ENCODE measurements at regions not wholly inside any gene's neighbourhood (a gene's known extent, or its start where the extent isn't known, plus 50 kb on each side); places are given as distances from the start of the nearest gene placed in this dataset.

DNA sequence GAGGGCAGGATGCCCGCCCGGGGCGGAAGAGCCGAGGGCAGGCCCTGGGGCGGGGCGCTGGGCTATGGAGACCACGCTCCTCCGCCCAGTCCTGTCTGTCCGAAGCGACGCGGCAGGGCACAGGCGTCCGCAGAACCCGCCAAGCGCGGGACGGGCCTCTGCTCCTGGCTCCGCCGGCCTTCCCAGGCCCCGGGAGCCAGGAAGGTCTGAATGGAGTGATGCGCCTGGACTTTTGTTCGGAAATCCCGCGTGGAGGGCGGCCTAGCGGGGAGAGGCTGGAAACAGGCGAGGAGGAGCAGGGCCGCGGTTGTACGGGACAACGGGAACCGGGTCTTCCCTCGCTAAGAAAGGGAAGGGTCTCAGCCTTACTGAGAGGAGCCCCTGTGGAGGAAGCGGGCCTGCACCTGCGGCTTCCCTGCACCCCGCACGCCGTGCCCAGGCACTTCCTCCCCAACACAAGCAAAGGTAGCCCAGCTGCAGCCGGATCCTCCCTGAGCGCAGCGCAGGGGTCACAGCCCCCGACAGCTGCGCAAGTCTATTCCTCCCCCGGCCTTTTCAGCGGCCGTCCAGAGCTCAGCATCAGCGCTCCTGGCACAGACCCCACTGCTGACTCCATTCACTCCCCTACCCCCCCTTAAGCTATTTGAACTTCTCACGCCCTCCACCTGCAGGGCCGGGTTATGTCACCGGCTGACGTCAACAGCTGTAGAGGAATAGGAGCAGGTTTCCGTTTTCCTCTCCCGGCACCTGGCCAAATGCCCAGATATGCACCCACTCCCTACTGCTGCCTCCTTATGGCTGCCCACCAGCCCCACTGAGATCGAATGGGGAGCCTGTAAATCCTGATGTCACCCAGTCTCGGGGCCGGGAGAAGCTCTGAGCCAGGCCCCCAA lies 143.2 kb upstream of the RET start:
- DNase-seq = peak; percentile 67

DNA sequence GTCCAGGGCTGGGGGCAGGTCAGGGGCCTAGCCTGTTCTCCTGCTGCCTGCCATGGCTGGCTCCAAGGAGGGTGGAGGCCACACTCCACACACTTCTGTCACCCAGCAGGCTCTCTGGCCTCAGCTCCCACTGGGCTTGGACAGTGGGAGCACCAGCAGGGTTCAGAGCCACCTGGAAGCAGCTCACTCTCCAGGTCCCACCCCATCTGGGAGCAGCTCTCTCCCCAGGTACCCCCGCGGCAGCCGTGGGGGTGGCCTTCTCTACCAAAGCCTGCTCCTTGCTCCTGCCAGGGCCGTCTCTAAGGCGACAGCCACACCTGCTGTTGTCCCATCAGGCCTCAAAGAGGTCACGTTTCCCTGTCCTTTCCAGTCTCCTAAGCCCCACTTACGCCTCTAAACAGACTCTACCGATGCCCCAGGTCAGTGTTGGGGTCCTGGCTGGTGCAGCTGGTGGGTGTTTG lies 142.5 kb upstream of the RET start:
- DNase-seq = no peak

DNA sequence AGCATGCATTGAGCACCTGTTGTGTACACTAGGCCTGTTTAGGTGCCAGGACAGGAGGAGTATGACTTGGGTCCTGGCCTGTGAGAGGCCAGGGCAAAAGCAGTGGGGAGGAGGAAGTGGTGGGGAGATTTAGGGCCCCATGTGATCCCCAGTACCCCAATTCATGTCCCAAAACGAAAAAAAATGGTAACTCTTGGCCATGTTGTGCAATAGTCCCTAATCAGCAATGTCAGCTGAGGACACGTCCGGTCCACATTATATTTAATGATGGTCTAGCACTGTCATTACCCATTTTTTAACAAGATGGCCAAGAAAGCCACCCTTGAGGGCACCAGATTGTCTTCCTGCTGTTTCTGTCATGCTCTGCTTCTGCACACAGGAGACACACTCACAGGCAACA lies 142.0 kb upstream of the RET start:
- DNase-seq = no peak

DNA sequence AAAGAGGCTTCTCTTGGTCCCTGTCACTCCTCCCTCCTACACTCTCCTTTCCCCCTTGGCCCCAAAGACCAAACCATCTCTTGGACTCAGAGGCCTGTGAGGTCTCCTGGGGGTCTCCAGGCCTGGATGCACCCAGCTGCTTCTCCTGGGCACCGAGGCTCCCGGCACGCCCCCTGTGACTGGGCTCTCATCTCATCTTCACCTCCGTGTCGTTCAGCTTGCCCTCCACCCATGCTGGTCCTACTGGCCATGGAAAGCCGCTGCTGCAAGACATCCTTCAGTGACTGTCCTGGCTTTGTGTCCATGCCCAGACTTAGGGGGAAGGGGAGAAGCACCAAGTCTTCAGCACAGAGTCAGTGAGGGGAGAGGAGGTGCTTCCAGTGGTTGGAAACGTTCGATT lies 141.4 kb upstream of the RET start:
- DNase-seq = no peak

DNA sequence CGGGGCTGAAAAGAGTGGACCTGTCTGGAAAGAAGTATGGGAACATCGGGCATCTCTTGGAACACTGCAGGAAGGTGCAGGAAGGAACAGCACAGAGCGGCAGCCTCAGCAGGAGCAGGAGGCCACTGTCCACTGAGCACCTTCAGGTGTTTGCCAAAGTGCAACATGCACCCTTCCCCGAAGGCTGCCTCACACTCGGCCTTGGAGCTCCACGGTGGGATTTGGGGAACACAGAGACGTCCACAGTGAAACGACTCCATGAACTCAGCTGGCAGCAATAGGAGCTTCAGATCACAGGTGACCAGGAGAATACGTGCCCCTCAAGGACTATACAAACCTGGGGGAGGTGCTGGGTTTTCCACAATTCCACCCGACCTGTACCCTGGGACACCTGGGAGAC lies 140.3 kb upstream of the RET start:
- no peak for DNase-seq

DNA sequence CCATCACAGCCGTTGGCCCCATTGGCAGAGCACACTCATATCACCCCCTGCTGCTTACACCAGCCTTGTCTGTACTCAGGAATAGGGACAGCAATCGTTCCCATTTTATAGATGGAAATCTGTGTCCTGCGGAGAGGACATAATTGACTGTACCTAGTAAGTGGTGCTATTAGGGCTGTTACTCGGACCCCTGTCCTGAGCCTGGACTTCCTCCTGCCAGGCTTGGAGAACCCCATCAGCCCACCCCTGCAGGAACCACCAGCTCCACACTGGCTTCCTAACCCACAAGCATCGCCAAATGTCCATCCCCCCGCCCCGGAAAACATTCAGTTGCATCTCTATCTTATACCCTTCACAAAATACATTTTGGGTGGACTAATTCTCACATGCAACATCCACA lies 139.8 kb upstream of the RET start:
- no peak for DNase-seq

DNA sequence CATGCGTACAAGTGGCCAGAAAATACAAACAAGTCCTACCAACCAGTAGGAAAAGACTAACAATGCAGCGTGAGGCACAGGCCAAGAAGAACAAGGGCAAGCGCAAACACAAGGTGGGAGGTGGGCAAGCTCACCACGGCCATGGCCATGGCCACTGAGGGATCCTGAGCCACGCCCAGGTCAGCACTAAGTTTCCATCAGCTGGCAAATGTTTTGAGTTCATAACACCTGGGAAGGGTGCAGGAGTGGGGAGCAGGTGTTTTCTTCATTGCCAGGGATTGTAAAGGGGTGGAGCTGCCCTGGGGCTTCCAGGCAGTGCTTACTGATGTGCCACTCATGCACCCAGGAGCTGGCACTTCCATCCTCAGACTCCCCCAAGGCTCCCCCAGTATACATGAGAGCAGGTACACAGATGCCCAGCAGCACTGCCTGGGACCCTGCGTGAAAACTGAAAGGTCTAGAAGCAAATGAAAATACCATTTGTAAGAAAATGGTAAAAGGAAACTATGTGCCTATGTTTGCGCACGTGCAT lies 139.2 kb upstream of the RET start:
- DNase-seq = no peak

DNA sequence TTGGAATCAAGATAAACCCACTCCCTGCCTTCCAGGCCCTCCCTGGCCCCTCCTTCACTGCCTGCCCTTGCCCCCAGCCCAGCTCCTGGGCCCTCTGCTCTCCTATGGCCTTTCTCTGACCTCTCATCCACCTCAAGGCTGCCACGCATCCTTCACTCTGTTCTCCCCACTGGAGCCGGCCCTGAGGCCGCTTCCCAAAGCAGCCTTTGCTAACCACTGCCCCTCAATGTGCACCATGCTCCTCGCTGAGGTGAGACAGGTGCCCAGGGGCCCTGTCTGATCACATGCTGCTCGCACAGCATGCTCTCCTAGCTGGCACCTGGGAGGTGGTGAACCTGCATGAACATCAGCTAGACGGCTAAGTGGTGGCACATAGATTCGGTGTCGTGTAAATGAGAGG lies 138.5 kb upstream of the RET start:
- DNase-seq = no peak

DNA sequence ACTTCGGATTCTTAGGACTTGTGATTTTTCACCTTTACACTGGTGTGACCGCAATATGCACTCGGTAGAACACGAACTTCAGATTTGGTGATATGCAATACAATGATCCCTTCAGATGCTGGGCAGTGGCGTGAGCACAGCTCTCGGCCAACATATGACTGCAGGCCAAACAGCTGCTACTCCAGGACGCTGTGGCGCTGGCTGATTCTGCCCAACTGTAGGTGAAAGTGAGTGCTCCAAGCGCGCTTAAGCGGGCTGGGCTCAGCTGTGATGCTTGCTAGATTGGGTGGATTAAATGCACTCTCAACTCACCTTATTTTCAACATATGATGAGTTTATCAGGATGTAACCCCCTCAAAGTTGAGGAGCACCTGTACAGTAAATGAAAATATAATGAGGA lies 137.6 kb upstream of the RET start:
- no peak for DNase-seq

DNA sequence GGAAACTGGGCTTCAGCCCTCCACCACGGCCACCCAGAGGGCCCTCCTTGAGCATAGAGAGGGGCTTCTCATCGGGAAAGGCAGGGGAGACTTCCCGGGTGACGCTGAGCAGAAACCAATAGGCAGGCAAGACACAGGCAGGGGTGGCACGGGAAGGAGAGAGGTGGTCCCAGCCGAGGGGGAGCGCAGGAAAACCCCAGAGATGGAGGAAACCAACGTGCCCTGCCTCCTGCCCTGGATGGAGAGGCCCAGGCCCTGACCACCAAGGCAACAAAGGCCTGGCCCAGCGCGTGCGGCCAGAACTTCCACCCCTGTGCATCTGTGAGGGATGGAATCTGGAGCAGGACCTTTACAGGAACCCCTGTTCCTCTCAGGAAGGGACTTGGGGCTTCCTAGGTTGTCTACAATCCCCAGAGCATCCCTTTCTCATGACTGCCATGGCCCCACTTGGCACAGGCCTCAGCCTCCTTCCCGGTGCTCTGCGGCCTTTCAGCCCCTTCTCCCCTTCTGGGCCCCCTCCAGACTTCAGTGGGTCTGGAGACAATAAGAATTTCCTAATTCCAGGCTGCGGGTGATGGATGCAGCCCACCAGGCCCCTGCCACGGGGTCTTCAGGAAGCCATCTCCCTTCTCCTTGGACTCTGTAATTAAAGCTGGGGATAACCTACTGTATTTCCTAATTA lies 137.0 kb upstream of the RET start:
- DNase-seq = no peak

DNA sequence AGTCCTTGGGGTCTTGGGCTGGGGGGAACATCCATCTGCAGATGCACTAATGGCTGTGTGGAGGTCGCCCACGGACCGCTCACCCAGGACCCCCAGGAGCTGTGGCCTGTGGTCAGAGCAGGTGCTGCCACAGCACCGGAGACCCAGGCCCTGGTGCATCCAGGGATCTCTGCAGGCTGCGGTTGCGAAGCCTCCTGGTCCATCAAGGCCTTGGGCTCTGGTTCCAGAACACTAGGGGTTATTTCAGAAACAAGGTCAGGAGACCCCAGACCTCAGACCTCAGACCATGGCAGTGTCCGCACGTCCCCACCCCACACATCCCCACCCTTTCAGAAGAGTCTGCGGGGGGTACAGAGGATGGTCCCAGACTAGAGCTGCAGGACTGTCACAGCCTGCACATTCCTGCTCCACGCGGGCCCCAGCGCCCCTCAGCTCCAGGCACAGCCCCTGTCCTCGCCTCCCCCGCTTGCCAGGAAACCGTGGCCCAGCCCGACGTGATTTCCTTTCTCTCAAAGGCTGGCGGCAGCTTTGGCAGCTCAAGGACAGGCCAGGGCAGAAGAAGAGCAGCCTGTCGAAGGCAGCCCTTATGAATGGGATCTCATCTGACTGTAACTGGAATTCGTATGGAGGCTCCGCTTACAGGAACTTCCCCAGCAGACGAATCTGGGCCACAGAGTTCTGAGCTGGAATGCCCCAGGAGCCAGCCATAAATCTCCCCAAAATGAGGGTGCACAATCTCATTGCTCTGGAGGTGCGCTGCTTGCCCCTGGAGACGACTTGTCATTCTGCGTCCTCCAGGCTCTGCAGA lies 136.2 kb upstream of the RET start:
- DNase-seq = no peak

DNA sequence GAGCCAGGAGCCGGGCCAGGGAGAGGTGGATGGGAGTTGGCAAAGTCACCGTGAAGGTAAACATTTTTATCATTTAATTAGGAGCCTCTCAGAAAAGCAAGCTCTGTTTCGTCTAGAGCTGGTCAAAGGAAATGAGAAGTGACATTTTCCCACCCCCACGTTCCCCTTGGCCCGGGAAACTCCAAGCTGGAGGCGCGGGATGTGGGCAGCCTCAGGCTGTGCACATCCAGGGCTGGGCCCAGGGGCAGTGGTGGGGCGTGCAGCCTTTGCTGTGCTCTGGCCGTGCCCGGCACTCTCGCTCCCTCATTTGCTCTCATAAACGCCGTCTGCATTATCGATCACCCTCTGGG lies 135.6 kb upstream of the RET start:
- DNase-seq = no peak

DNA sequence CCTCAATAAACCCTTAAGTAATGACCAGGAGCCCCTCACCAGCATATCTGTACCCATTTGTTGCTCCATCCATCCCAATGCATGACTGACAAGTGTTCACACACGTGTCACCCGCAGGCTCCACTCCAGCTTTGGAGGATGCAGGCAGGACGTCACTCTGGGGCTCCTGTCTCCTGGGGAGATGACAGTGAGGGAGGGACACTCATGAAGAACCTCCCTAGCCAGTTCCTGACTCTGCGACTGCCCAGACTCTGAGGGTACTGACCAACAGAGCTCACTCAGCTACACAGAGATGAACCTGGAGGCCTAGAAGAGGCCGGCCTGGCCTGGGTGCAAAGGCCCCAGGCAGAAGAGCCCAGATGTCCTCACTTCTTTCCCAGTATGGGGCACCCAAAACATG lies 135.1 kb upstream of the RET start:
- no peak for DNase-seq

DNA sequence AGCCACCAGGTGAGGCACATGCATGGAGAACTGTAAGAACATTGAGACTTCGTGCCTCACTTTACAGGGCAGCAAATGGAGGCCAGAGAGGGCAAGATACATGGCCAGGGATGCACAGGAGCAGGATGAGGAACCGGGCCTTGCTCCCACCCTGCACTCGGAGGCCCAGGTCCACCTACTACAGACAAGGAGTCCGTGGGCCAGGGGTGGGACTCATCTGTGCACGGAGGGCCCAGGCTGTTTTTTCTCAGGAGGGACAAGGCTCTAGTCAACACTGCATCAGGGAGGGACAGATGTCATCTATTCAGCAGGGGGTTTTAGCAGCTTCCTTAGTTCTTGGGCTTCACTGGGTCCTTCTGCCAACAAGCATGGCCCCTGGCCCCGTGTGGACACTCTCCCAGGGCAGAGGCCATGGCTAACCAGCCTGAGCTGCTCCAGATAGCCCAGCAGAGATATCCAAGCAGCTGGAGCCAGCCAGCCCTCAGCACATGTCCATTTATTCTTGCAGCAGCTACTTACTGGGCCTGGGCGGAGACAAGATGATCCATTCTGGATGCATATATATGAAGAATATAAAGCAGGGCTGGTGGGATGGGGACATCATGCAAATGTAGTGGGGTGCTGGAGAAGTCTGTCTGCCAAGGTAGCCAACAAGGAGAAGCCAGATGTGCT lies 134.5 kb upstream of the RET start:
- no peak for DNase-seq

DNA sequence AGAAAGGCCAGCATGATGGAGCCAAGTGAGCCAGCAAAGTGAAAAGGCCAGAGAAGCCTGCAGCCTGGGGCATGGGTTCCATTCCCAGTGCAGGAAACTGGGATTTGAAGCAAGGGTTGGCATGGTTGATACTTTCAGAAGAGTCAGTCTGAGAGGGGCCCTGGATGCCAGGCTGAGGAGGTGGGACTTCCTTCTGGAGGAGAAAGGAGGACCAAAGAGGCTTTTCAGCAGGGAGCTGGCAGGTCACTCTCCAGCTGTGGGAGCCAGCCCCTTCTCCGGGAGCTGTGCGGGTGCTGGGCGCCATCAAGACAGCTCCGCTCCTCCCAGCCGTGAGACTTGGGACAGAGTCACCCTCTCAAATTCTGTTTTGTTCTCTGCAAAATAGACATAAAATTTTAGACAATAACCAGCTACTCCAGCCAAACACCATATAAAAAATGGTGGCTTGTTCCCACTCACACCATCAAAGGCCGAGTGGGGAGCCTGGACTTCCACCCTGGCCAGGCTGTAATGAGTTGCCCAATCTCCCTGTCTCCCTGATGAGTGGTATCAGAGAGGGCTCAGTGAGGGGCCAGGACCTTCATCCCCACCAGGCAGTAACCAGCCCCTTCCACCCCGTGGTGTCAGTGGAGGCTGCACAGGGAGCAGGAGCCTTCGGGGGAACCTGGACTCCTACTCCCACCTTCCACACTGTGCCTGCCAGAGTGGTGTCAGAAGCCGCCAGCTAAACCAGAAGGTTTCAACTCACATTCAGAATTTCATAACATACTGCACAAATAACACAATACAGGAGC lies 133.6 kb upstream of the RET start:
- DNase-seq = no peak

DNA sequence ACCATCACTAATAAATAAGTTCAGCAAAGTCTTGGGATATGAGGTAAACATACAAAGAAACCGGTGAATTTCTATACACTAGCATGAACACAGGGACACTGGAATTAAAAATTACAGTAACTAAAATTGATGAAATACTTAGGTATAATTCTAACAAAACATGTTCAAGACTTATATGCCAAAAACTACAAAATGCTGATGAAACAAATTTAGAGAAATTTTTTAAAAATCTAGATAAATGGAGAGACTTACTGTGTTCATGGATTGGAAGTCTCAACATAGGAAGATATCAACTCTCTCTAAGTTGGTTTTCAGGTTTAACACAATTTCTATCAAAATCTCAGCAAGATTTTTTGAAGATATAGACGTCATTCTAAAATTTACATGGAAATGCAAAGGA lies 128.8 kb upstream of the RET start:
- DNase-seq = no peak

DNA sequence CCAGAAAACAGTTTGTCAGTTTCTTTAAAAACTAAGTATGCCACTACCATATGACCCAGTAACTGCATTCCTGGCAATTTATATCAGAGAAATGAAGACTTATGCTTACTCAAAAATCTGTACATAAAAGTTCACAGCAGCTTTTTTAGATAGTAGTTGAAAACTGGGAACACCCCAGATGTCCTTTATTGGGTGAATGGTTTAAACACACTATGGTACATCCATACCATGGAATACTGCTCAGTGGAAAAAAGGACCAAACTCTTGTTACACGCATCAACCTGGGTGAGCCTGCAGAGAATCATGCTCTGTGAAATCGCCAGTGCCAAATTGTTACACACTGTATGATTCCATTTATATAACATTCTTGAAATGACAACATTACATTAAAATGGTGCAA lies 127.6 kb upstream of the RET start:
- no peak for DNase-seq

DNA sequence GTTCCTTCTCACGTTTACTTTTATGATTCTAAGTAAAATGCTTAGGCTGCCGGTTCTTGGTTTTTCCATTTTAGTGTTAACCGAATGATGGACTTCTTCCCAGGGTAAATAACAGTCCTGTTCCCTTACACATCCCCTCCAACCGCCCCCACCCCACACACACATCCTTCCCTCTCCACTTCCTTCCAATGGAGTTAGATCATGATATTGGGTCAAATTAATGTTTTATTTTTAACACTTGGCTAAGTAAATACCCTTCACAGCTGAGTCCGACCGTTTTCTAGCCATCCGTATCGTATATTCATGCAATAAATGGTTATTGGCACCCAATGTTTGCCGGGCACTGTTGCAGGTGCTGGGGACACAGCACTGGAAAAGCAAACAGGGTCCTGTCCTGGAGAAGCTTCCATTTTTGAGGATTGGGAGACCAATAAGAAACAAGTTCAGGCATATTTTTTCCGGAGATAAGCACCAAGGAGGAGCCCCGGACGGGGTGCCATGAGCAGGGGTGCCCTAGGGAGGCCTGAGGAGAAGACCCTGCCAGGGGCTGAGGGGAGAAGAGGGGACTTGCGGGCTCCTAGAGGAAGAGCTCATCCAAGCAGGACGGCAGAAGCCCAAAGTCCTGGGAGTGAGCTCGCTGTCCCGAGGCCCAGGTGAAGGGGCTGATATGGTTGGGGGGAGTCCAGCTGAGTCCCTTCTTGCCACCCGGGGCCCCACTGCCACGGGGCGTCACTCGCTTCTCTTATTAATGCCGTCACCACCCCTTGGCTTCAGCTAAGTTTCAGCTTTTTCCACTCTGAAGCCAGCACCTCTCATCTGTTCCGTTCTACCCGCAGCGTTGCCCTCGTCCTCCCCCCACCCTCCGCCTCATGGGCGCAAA lies 126.0 kb upstream of the RET start:
- DNase-seq = no peak

DNA sequence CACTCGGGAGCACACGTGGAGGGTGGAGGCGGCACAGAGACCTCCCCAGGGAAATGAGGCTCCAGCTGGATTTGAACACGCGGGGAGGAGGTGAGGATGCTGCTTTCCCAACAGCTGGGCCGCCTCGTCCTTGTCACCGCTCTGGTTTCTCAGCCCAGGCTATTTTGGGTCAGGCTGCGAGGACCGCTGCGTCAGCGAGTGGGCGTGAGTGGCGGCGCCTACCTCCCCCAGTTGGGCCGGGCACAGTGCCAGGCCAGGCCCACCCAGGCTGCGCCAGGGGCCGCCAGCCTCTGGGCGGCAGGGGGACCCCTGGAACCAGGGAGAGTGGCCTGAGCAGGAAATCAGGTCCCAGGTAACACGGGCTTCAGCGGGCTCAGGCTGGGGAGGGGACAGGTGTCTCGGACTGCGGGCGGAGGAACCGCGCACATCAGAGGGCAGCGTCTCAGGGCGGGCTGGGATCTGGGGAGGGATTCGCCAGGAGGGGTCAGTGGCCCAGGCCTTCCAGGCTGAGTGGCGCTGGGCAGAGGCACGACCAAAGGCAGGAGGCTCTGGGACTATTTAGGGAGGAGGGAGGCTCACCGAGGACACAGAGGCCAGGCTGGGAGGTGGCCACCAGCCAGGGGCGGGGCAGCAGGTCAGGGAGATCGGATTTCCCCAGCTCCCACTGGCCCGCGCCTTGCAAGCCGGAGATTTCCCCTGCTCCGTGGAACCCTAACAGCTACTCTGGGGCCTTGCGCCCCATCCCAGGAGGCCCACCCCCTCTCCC lies 125.2 kb upstream of the RET start:
- DNase-seq = no peak

DNA sequence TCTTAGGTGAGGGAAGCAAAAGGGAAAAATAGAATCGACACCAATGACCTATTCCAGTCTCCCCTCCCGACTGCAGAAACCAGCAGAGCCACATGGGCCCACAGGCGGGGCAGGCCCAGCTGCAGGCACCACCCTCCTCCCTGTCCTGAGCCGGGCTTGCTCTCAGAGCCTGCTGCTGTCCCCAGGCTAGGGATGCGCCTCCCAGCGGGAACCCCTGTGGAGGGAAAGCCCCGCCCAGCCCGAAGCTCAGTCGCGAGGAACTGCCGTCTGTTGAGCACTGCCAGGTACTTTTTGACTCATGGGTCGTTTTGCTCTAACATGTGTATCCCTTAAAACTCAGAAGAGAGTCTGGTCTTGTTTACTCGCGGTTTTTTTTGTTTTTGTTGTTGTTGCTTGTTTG lies 124.5 kb upstream of the RET start:
- DNase-seq = peak; percentile 70

All from NCI-H510A (cell line).